PC-9 (cell line): ENCODE measurements at regions not wholly inside any gene's neighbourhood (a gene's known extent, or its start where the extent isn't known, plus 50 kb on each side); places are given as distances from the start of the nearest gene placed in this dataset.

ENCODE experiments used
- CTCF ChIP-seq: fragments of 200-600 bp; sonication (generic); conservative IDR thresholded peaks from 2 replicates; pipeline ENCODE4 v1.6.1; 2017; ENCODE audit warnings: mixed run types, antibody characterized with exemption, mild to moderate bottlenecking, moderate library complexity
- EZH2 ChIP-seq: fragments of 200-600 bp; sonication (generic); IDR thresholded peaks from 2 replicates; pipeline ENCODE4 v1.8.0; 2017; ENCODE audit warnings: antibody characterized with exemption, low read depth

GRCh38 chr13:111860231-111860552 is 206.8 kb upstream of the SOX1 start:
- TF ChIP-seq EZH2 (no peak), CTCF (no peak)
